ENCODE measurements at regions not wholly inside any gene's neighbourhood (a gene's known extent, or its start where the extent isn't known, plus 50 kb on each side); places are given as distances from the start of the nearest gene placed in this dataset.
A peak's percentile ranks its signal among the peaks of the same experiment; 100 is the strongest.

DNA sequence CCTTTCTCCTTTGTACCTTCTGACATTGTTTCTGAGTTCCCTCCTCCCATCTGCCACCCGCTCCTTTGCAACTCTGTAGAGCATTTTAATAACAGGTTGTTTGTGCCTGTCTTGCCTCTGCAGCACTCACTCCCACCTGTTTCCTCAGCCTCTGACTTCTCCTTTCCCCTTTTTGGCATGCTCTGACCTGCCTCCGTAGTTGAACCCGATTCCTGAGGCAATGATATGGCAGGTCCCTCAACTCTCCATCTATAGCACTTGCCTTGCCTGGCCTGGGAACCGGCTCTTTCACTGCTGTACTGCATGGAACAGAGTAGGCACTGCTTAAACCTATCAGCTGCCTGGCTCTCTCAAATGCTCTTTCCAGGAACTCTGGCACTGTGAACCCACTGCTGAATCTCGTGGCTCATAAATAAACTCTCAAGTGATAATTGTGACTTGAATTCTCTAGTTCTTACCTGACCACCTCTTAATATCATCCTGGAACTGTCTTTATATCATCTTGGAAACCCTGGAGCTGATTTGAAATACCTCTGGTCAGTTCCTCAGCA, 50.3 kb downstream of the UTRN start:
- DNase-seq (ENCODE audit: low read depth in 6 of 9, low spot score in 9 of 9) = peak in 1 of 9 donors; percentile 55
- peaks cover 26 to 40% of the 10 kb centered on the region in 2 donors for H3K4me1 ChIP-seq (ENCODE audit: control insufficient read depth in 2 of 2, insufficient read depth in 2 of 2, low read length in 2 of 2)

DNA sequence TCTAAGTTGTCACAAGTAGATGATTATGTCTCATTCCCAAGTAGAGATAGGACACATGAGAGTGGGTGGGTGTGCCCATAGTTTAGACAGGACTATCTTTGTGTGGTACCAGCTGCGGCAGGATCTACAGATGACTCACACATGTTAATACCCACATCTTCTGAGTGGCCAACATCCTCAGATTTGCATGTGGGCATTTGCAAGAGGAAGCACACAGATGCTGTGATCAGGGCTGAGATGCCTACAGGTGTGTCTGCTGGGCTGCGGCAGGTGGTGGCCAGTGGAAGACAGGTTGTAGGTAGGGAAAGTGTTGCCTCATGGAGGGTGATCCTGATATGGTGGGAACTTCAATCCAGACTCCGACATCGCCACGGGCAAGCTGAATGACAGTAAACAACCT, 50.8 kb downstream of the UTRN start:
- no peak overlapping the region for H3K4me3 ChIP-seq (ENCODE audit: low read length in 2 of 2)
- H3K27me3 ChIP-seq (ENCODE audit: control insufficient read depth in 2 of 2, insufficient read depth in 1 of 2, low read length in 1 of 2) = no peaks in the 10 kb centered on the region
- 95% methylated on average over 5 of the region's 5 CpGs for WGBS
- H3K27ac ChIP-seq (ENCODE audit: low read depth in 1 of 2, low read length in 1 of 2) = peak overlapping the region in 1 of 2 donors; percentile 31
- no peaks in the 10 kb centered on the region for H3K36me3 ChIP-seq (ENCODE audit: control insufficient read depth in 2 of 2, insufficient read depth in 2 of 2, low read length in 1 of 2)
- no peak for DNase-seq (ENCODE audit: low read depth in 6 of 9, low spot score in 9 of 9)
- no peaks in the 10 kb centered on the region for H3K9me3 ChIP-seq (ENCODE audit: control insufficient read depth in 2 of 2, insufficient read depth in 1 of 2, low read length in 1 of 2)
- peaks cover 26 to 43% of the 10 kb centered on the region in 2 donors for H3K4me1 ChIP-seq (ENCODE audit: control insufficient read depth in 2 of 2, insufficient read depth in 2 of 2, low read length in 2 of 2)

More for the DNA sequence above, 50.3 kb downstream of the UTRN start:
- Histone ChIP-seq H3K36me3 (ENCODE audit: control insufficient read depth in 2 of 2, insufficient read depth in 2 of 2, low read length in 1 of 2) (no peaks in the 10 kb centered on the region), H3K9me3 (ENCODE audit: control insufficient read depth in 2 of 2, insufficient read depth in 1 of 2, low read length in 1 of 2) (no peaks in the 10 kb centered on the region), H3K27ac (ENCODE audit: low read depth in 1 of 2, low read length in 1 of 2) (peak overlapping the region in 1 of 2 donors; percentile 27), H3K4me3 (ENCODE audit: low read length in 2 of 2) (no peak overlapping the region), H3K27me3 (ENCODE audit: control insufficient read depth in 2 of 2, insufficient read depth in 1 of 2, low read length in 1 of 2) (no peaks in the 10 kb centered on the region)
- WGBS = 25% methylated on average over 5 of the region's 5 CpGs

DNA sequence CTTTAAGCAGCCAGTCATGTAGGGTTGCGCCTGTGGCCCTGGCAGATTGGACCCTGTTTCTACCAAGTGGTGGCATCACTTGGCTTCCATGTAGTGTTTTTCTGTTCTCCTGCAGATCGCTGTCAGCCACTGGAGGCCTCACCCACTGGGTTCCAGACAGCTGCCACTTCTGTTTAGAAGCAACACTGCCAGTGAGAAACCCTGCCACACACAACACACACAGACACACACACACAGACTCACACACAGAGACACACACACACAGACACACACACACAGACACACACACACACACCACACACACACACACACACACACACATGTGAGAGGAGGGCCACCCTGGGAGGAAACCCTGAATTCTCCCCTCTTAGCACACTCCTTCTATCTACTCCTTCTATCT, 51.8 kb downstream of the UTRN start:
- peak in 1 of 9 donors; percentile 67 for DNase-seq (ENCODE audit: low read depth in 6 of 9, low spot score in 9 of 9)
- no peaks in the 10 kb centered on the region for H3K36me3 ChIP-seq (ENCODE audit: control insufficient read depth in 2 of 2, insufficient read depth in 2 of 2, low read length in 1 of 2)
- H3K27ac ChIP-seq (ENCODE audit: low read depth in 1 of 2, low read length in 1 of 2) = peak overlapping the region; percentile 2 to 59
- peaks cover 26 to 43% of the 10 kb centered on the region in 2 donors for H3K4me1 ChIP-seq (ENCODE audit: control insufficient read depth in 2 of 2, insufficient read depth in 2 of 2, low read length in 2 of 2)
- WGBS = 84% methylated on average over 2 of the region's 2 CpGs
- no peaks in the 10 kb centered on the region for H3K9me3 ChIP-seq (ENCODE audit: control insufficient read depth in 2 of 2, insufficient read depth in 1 of 2, low read length in 1 of 2)
- H3K27me3 ChIP-seq (ENCODE audit: control insufficient read depth in 2 of 2, insufficient read depth in 1 of 2, low read length in 1 of 2) = no peaks in the 10 kb centered on the region
- no peak overlapping the region for H3K4me3 ChIP-seq (ENCODE audit: low read length in 2 of 2)

DNA sequence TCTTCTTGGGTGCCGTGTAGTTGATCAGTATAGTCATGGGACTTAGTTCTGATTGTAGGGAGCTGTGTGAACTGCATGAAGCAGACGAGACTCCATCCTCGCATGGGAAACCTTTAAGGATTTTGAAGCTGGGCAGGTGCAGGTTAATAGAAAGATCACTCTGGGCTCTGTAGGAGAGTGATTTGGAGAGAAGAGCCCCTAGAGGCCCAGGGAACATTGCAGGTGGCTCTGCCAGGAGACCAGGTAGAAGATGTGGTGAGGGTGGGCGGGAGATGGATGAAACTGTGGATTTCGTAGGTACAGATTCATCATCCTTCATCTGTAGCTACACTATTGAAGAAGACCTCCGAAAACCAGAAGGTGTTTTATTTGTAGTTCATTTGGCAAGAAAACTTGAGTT, 53.3 kb downstream of the UTRN start:
- H3K27ac ChIP-seq (ENCODE audit: low read depth in 1 of 2, low read length in 1 of 2) = no peak overlapping the region

DNA sequence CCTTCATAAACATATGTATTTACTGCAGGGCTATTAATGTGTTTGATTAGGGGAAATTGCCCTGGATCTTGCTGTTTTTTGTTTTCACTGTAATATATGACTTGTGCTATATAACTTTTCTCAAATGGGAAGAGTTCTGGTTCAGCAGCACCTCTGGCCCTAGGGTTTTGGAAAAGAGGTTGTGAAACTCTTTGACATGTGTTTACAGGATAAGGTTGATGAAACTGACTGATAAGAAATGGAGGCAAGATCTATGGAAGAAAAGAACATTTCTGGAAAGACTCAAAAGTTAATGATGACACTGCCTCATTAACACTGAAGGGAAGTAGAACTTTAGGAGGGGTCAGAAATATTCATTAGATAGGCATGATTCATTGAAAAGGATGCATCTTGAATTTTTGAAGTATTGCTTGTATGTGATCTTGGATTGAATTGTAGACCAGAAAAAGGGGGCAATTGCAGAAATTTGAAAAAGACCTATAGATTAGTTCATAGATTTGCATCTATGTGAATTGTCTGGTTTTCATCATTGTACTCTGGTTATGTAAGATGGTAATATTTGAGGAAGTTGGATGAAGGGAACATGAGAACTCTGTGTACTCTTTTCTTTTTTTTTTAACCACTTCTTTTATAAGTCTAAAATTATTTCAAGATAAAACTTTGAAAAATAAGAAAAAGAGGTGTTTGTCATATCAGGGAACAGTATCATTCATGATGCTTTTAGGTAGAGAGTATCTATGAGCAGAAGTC, 54.0 kb downstream of the UTRN start:
- Histone ChIP-seq H3K4me3 (ENCODE audit: low read length in 2 of 2) (no peak overlapping the region), H3K27me3 (ENCODE audit: control insufficient read depth in 2 of 2, insufficient read depth in 1 of 2, low read length in 1 of 2) (no peaks in the 10 kb centered on the region), H3K36me3 (ENCODE audit: control insufficient read depth in 2 of 2, insufficient read depth in 2 of 2, low read length in 1 of 2) (no peaks in the 10 kb centered on the region), H3K27ac (ENCODE audit: low read depth in 1 of 2, low read length in 1 of 2) (peak overlapping the region in 1 of 2 donors; percentile 60), H3K9me3 (ENCODE audit: control insufficient read depth in 2 of 2, insufficient read depth in 1 of 2, low read length in 1 of 2) (no peaks in the 10 kb centered on the region), H3K4me1 (ENCODE audit: control insufficient read depth in 2 of 2, insufficient read depth in 2 of 2, low read length in 2 of 2) (peaks cover 28 to 47% of the 10 kb centered on the region in 2 donors)
- no peak for DNase-seq (ENCODE audit: low read depth in 6 of 9, low spot score in 9 of 9)

More for the DNA sequence above, 53.3 kb downstream of the UTRN start:
- WGBS = 86% methylated on average over 6 of the region's 6 CpGs
- no peaks in the 10 kb centered on the region for H3K27me3 ChIP-seq (ENCODE audit: control insufficient read depth in 2 of 2, insufficient read depth in 1 of 2, low read length in 1 of 2)
- H3K4me1 ChIP-seq (ENCODE audit: control insufficient read depth in 2 of 2, insufficient read depth in 2 of 2, low read length in 2 of 2) = peaks cover 30 to 46% of the 10 kb centered on the region in 2 donors
- H3K9me3 ChIP-seq (ENCODE audit: control insufficient read depth in 2 of 2, insufficient read depth in 1 of 2, low read length in 1 of 2) = no peaks in the 10 kb centered on the region
- no peak overlapping the region for H3K4me3 ChIP-seq (ENCODE audit: low read length in 2 of 2)
- no peaks in the 10 kb centered on the region for H3K36me3 ChIP-seq (ENCODE audit: control insufficient read depth in 2 of 2, insufficient read depth in 2 of 2, low read length in 1 of 2)
- DNase-seq (ENCODE audit: low read depth in 6 of 9, low spot score in 9 of 9) = no peak

DNA sequence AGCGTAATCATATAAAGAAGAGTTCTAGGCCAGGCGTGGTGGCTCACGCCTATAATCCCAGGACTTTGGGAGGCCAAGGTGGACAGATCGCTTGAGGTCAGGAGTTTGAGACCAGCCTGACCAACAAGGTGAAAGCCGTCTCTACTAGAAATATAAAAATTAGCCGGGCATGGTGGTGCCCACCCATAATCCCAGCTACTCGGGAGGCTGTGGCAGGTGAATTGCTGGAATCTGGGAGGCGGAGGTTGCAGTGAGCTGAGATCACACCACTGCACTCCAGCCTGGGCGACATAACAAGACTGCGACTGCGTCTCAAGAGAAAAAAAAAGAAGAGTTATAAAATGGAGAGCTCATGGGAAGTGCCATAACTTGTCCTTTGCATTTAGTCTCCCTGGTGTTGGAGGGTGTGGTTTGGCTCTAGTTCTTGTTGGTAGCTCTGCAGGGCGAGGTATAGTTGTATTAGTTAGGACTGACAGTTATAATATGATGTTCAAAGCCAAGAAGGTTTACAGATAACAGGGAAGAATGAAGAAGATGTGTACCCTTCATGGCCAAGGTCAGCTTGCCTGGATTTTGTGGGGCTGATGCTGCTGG, 54.8 kb downstream of the UTRN start:
- H3K9me3 ChIP-seq (ENCODE audit: control insufficient read depth in 2 of 2, insufficient read depth in 1 of 2, low read length in 1 of 2) = no peaks in the 10 kb centered on the region
- H3K4me3 ChIP-seq (ENCODE audit: low read length in 2 of 2) = no peak overlapping the region
- no peak overlapping the region for H3K27ac ChIP-seq (ENCODE audit: low read depth in 1 of 2, low read length in 1 of 2)
- 96% methylated on average over 12 of the region's 12 CpGs for WGBS
- H3K27me3 ChIP-seq (ENCODE audit: control insufficient read depth in 2 of 2, insufficient read depth in 1 of 2, low read length in 1 of 2) = no peaks in the 10 kb centered on the region
- H3K4me1 ChIP-seq (ENCODE audit: control insufficient read depth in 2 of 2, insufficient read depth in 2 of 2, low read length in 2 of 2) = peaks cover 24 to 45% of the 10 kb centered on the region in 2 donors
- H3K36me3 ChIP-seq (ENCODE audit: control insufficient read depth in 2 of 2, insufficient read depth in 2 of 2, low read length in 1 of 2) = no peaks in the 10 kb centered on the region
- DNase-seq (ENCODE audit: low read depth in 6 of 9, low spot score in 9 of 9) = no peak

DNA sequence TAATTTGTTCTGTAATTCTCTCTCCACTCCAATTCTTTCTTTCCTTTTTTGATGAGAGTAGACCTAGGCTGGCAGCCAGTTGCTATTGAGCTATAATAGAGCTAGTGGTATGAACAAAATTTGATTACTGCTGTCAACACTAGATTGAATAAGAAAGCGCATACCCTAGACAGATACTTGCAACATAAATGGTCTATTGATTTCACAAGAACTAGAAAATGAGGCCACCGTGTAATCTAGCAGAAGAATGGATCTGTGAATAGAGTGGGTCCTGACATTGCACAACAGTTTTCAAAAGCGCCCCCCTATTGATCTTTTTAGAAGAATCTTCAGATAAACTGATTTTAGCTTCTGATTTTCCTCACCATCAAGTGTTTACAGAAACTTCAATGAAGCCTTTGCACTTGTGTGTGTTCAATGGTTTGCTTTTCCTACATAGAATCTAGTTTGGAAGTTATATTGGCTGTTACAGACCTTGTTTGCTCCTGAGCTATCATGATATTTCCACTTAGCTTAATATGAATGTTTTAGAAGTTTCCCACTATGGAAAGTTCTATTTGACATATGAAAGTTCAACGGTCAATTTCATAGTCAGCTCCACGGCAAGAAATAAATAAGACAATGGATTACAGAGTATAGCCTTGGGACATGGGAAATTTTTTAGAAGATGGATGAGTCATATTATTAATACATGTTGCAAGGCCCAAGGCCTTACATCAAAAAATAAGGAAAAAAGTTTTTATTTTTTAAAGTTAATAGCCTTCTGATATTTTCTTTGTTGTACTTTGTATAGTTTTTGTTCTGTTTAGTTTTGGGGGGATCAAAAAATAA, 55.6 kb downstream of the UTRN start:
- Histone ChIP-seq H3K9me3 (ENCODE audit: control insufficient read depth in 2 of 2, insufficient read depth in 1 of 2, low read length in 1 of 2) (no peaks in the 10 kb centered on the region), H3K36me3 (ENCODE audit: control insufficient read depth in 2 of 2, insufficient read depth in 2 of 2, low read length in 1 of 2) (no peaks in the 10 kb centered on the region), H3K4me1 (ENCODE audit: control insufficient read depth in 2 of 2, insufficient read depth in 2 of 2, low read length in 2 of 2) (peaks cover 27 to 44% of the 10 kb centered on the region in 2 donors), H3K4me3 (ENCODE audit: low read length in 2 of 2) (no peak overlapping the region), H3K27me3 (ENCODE audit: control insufficient read depth in 2 of 2, insufficient read depth in 1 of 2, low read length in 1 of 2) (no peaks in the 10 kb centered on the region), H3K27ac (ENCODE audit: low read depth in 1 of 2, low read length in 1 of 2) (no peak overlapping the region)
- DNase-seq (ENCODE audit: low read depth in 6 of 9, low spot score in 9 of 9) = no peak
- 96% methylated on average over 5 of the region's 5 CpGs for WGBS

DNA sequence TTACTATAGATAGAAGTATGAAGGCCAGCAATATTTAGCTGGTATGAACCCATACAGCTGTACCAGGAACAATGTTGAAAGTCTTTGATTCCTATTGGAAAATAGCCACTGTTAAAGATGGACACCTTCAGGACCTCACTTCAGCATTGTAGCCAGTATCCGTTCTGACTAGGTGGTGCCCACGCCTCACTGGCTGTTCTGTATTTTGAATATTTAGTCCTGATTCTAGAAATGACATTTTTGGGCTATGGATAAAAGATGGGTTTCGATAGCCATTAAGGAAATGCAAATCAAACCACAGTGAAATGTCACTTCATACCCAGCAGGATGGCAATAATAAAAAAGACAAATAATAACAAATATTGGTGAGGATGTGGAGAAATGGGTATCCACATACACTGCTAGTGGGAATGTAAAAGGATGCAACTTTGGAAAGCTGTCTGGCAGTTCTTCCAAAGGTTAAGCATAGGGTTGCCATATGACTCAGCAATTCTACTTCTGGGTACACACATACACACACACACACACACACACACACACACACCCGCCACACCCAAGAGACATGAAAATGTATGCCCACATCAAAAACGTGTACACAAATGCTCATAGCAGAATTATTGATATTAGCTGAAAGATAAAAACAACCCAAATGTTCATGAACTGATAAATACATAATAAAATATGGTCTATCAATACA, 56.8 kb downstream of the UTRN start:
- Histone ChIP-seq H3K4me1 (ENCODE audit: control insufficient read depth in 2 of 2, insufficient read depth in 2 of 2, low read length in 2 of 2) (peaks cover 19 to 37% of the 10 kb centered on the region in 2 donors), H3K36me3 (ENCODE audit: control insufficient read depth in 2 of 2, insufficient read depth in 2 of 2, low read length in 1 of 2) (no peaks in the 10 kb centered on the region), H3K4me3 (ENCODE audit: low read length in 2 of 2) (no peak overlapping the region), H3K27ac (ENCODE audit: low read depth in 1 of 2, low read length in 1 of 2) (no peak overlapping the region), H3K27me3 (ENCODE audit: control insufficient read depth in 2 of 2, insufficient read depth in 1 of 2, low read length in 1 of 2) (no peaks in the 10 kb centered on the region), H3K9me3 (ENCODE audit: control insufficient read depth in 2 of 2, insufficient read depth in 1 of 2, low read length in 1 of 2) (no peaks in the 10 kb centered on the region)
- 87% methylated on average over 5 of the region's 5 CpGs for WGBS
- DNase-seq (ENCODE audit: low read depth in 6 of 9, low spot score in 9 of 9) = no peak
